SK-N-MC (cell line): ENCODE measurements at regions not wholly inside any gene's neighbourhood (a gene's known extent, or its start where the extent isn't known, plus 50 kb on each side); places are given as distances from the start of the nearest gene placed in this dataset.

Experiments
- EZH2 ChIP-seq: fragments of 200-600 bp; sonication (generic); IDR thresholded peaks from one replicate; pipeline ENCODE4 v1.6.1; 2017; ENCODE audit warnings: antibody characterized with exemption
- POLR2AphosphoS5 ChIP-seq: IDR thresholded peaks from 2 replicates; pipeline ENCODE4 v1.6.1; 2012; ENCODE audit warnings: mild to moderate bottlenecking, low read depth, low read length, borderline replicate concordance

DNA sequence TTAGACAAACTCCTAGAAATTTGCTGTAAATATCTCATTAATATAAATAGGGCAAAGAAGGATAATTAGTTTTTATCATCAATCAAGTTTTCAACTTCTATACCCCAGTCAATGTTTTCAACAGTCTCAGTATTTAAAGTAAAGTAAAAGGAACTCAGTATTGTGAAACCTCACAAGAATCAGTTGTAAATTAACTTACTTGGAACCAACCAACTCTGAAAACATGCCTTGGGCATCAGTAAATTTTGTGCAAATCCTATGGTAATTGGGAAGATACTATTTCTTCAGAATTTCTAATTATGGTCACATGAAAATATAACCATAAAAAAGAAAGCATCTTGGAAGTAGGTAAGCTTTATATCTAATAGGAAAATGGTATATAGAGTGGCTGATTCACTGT lies 1139.0 kb downstream of the TUSC7 start:
- TF ChIP-seq POLR2AphosphoS5, result no peak
- no peak for TF ChIP-seq EZH2
